Cerebellar cortex (tissue), 1 donor: ENCODE measurements at regions not wholly inside any gene's neighbourhood (a gene's known extent, or its start where the extent isn't known, plus 50 kb on each side); places are given as distances from the start of the nearest gene placed in this dataset.
A peak's percentile ranks its signal among the peaks of the same experiment; 100 is the strongest.

Experiments
- DNase-seq: peaks from one replicate; pipeline ENCODE4 v3.0.0-alpha.2; 2015; ENCODE audit warnings: low spot score

DNA sequence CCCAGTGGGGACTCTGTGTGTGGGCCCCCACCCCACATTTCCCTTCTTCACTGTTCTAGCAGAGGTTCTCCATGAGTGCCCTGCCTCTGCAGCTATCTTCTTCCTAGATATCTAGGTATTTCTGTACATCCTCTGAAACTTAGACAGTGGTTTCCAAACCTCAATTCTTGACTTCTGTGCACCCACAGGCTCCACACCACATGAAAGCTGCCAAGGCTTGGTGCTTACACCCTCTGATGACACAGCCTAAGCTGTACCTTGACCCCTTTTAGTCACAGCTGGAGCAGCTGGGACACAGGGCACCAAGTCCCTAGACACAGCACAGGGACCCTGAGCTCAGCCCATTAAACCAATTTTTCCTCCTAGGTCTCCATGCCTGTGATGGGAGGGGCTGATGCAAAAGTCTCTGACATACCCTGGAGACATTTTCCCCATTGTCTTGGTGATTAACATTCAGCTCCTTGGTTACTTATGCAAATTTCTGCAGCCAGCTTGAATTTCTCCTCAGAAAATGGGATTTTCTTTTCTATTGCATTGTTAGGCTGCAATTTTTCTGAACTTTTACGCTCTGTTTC, 304.5 kb downstream of the OTOL1 start:
- DNase-seq, result no peak

DNA sequence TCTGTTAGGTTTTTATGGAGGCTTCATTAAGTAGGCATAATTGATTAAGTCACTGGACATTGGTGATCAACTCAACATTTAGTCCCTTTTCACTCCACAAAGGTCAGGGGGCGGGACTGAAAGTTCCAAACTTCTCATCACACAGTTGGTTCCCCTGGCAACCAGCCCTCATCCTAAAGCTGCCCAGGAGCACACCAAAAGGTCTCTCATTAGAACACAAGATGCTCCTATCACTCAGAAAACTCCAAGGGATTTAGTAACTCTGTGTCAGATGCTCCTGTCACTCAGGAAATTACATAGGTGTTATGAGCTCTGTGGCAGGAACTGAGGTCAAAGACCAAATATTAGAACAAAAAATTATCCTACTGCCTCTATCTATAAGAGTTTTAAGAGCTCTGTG, 321.5 kb downstream of the OTOL1 start:
- no peak for DNase-seq

DNA sequence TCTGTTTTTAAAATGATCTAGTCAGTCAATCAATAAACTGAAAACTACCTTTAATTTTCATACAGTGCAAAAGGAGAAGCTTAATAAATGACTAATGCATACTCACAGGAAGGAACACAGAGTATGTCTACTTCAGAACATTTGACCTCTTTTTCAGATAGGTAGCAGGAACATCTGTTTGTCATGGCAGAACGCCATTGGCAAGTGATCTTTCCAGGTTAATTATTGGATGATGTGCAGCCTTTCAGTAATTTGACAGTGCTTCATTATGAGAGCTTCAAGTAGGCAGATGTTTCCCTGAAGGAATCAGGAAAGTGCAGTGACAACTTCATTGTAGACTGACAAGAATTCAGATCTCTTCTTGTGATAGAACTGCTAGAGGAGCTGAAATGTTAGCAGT, 325.0 kb downstream of the OTOL1 start:
- no peak for DNase-seq

DNA sequence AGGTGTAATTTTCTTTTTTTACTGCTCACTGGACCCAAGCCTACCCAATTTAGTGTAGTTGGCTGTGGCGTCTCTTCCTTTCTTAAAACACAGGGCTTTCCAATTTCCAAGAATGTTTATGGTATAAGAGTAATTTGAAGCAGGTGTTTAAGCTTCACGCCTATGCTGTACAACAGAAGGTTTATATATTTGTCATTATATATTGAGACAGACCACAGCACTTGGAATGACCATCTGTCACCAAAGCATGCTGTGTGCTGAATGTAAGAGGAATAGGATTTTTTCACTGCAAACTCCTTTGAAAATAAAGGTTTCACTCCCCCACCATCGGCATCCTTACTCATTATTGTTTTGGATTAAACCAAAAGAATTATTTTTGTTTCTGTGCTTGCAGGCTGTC, 325.7 kb downstream of the OTOL1 start:
- no peak for DNase-seq

DNA sequence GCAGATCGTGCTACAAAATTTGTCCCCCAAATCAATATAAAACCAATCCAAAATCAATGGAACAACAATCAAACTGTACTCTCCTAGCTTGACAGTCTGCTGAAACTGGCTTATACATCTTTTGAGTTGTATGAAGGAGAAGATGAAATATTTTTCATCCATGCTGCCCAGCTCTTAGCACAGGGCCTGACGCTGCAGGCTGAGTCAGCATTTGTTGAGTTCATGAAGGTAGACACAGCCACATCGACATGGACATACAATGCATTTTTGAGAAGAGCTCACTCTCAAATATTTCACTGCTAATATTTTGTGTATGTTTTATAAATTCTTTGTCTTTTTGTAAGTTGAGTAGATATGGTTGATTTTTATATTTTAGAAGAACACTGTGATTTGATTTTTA, 327.3 kb downstream of the OTOL1 start:
- DNase-seq, result no peak

DNA sequence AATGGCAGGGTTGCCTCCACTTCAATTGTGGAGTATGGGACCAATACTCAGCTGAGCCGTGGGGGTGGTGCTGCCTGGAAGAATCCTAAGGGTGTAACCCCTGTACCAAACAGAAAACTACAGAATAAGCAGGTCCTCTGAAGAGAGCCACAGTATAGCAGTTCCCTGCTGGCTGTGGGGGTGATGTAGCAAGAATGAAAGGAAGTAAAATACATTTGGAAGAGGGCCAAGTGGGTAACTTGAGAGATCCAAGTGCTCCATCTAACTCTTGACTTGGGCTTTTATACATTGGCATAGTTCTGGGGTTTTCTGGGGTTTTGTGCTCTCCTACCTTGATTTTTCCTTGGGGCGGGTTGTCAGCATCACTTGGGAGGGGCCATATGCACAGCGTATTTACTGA, 341.4 kb downstream of the OTOL1 start:
- no peak for DNase-seq

DNA sequence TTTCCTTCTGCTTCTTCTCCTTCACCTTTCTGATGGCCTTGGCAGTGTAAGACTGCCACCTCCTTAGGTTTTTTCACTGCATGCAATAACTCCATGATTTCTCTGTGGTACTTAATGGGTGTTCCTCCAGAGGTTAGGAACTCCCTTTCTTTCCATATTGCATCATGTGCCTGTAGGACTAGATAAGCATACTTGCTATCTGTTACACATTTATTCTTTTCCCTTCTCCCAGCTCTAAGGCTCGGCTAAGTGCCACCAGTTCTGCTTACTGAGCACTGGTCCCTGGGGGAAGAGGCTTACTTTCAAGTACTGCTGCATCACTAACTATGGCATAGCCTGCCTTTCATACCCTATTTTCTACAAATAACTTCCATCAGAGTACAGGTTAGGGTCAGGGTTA, 351.8 kb downstream of the OTOL1 start:
- DNase-seq, result no peak

DNA sequence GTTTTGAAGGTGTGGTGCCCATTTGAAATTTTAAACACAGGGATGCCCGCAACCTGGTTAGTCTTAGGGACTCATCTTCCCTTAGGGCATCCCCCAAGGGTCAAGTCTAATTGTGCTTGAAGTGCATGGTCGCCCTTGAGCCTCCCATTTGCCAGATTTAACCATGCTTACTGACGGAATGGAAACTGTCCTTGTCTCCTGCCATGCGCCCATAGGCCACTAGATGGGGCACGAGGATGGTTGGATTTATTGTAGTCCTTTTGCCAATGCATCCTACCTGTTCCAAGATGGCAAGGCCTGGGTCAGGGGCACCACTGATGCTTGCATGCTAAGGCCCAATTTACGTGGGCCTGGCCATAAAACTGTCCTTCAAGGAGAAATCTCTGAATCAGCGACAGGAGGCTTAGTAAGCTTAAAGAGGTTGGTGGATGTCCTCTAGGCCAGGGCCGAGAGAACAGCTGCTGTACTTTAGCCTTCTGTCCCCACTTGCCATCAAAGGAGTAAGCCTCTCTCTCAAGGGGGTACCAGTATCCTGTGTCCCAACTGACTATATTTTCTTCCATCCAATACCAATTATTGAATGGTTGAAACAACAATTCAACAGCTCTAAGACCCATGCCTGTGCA, 355.4 kb downstream of the OTOL1 start:
- DNase-seq, result peak; percentile 28

DNA sequence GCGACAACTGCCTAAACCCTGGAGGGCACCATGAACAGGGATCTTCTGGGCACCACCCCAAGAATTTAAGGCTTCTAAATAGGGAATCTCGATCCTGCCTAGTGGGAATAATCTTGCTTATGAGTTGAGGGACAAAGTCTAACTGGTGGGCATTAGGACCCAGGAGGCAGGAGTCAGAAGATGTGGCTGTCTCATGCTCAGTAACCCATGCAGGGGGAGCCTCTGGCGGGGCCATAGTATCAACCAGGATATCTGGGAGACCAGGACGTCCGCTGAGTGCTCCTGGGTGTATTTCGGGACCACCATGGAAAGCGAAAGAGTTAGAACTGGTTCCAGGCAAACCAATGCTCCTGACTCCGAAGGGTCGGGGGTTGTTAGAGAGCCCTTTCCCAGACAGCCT, 356.1 kb downstream of the OTOL1 start:
- DNase-seq, result no peak

DNA sequence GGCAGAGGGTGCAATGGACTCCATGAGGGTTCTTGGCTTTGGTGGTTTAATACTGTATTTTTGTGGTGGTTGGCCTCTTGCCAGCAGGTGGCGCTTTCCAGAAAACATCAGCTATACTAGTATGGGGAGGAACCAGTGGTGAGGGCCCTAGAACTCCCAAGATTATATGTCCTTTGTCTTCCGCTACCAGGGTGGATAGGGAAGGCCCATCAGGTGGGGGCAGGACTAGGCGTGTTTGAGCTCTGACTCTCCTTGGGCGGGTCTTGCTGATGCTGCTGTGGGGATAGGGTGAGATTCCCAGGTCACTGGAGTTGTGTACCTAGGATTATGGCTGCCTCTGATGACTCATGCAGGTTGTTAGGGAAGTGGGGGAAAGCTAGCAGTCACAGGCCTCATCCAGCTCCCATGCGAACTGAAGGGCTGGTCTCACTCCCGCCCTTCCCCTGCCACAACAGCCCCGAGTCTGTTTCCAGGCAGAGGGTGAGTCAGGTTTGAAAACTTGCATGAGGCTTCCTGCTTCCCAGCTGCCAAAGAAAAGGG, 357.7 kb downstream of the OTOL1 start:
- DNase-seq, result peak; percentile 18

DNA sequence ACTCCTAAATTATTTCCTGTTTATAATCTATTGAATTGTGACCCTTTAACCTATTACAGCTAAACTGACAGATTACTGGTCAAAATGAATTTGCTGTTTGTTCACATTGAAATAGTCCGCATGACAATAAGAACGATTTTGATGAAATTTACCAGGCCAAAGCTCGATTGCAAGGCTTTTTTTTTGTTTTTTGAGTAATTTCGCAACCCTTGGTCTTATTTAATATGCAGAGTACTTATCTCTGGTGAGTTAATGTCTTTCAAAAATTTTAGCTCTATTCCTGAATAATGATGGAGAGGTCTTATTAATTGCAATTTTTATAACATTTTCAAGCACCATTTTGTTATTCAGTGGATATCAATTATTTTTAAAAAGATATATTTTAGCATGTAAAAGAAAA, 362.4 kb downstream of the OTOL1 start:
- DNase-seq, result no peak

DNA sequence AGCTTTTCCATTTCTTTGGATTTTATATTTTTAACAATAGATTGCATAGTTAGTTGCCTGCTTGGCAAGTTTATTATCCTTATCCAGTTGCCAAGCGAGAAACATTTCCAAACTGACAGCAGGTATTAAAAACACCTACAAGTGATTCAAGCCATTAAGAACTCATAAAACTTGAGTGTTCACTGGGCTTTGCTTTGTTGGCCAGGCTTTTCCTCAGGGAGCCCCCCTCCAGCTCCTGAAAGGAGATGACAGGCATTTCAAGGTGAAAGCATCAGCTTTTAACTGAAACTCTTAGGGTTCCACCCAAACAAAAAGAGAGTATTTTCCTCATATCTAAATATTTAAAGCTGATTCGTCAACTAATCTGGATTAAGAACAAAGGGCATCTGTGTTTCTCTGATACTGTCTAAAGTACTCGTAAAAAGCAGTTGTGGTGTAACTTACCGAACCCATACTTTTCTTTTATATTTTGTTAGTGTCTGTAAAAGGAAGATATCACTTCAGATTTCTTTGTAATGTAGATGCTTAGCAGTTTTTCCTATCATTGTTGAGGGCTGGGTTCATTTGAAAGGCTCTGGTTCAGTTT, 363.4 kb downstream of the OTOL1 start:
- DNase-seq, result no peak

DNA sequence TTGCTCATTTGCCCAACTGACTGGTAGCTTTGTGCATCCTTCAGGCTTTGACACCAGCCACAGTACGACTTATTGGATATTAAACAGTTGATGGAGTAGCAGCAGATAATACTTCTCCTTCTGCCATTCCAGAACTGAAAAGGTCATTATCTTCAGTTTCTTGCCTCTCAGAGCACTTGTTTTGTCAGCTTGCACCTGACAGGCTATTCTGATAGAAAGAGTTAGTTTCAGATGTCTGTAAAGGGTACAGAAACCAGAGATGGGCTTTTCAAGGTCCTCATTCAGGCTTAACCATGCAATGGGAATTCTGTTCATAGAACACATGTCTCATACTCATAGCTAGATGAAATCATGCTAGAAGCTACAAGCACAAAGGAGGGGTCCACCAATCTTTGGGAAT, 367.2 kb downstream of the OTOL1 start:
- no peak for DNase-seq

DNA sequence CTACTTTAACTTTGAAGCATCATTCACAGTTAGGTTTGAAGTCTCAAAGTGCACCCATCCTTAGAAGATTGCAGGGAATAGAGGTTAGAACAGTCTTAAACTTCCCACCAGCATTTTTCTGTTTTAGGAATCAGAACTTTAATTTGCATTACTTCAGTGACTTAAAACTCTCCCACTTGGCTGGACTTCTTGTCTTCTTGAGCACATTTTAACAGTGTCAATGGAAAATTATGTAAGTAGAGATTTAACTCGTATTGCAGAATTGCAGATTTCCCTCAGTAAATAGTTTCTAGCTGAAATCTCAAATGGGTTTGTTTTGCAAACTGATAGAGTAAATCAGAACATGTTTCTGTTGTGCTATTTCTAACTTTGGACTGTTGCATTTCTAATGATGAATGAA, 369.6 kb downstream of the OTOL1 start:
- no peak for DNase-seq

DNA sequence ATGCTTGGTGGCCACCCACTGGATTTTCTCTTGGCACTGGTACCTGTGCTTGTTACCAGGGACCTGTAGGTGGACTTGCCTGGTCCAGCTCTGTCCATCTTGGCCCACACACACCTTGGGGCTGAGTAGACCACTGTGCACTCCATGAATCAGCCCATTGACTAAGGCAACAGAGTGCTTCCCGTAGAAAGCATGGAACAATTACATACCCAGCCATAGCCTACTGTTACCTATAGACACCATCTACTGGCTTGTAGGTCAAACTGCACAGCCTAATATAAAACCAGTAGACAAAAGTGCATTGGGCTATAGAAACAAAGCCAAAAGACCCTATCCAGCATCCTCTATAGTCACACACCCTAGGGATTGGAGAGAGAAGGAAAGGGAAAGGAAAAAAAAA, 378.9 kb downstream of the OTOL1 start:
- DNase-seq, result no peak

DNA sequence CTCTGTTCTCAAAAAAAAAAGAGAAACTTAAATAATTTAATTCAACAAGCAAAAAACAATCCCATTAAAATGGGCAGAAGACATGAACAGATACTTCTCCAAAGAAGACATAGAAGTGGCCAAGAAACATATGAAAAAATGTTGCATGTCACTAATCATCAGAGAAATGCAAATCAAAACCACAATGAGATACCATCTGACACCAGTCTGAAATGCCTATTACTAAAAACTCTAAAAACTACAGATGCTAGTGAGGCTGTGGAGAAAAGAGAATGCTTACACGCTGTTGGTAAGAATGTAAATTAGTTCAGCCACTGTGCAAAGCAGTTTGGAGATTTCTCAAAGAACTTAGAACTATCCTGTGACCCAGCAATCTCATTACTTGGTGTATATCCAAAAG, 382.9 kb downstream of the OTOL1 start:
- DNase-seq, result no peak

DNA sequence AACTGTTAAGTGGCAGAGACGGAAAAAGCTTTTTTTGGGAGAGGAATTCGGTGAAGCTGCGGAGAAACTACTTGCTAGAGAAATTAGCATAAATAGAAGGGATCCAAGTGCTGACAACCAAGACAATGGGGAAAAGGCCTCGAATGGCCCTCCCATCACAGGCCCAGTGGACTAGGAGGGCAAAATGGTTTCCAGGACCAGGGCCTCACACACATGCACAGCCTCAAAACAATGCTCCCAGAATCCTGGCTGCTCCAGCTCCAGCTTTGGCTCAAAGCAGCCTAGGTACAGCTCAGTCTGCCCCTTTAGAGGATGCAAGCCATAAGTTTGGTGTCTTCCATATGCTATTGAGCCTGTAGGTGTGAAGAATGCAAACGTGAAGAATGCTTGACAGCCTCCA, 388.2 kb downstream of the OTOL1 start:
- no peak for DNase-seq

DNA sequence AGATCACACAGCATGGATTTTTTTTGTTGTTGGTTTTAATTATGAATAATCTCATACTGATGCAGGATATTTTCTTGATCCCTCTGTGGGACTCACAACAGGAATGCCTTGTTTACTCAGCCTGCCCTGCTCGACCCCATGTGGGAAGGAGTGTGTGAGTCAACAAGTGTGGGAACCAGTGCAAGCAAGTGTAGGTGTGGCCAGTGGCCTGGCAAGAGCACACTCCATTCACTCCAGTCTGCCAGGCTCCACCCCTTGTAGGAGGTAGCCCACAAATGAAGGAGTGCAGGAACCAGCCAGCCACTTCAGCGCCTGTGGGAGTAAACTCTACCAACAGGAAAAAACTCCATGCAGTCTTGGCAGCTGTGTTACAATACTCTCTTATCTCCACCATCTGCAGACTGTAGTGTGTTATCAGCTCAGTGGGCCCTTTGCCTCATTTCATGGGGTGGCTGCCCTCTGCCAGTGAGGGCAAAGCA, 393.6 kb downstream of the OTOL1 start:
- no peak for DNase-seq

DNA sequence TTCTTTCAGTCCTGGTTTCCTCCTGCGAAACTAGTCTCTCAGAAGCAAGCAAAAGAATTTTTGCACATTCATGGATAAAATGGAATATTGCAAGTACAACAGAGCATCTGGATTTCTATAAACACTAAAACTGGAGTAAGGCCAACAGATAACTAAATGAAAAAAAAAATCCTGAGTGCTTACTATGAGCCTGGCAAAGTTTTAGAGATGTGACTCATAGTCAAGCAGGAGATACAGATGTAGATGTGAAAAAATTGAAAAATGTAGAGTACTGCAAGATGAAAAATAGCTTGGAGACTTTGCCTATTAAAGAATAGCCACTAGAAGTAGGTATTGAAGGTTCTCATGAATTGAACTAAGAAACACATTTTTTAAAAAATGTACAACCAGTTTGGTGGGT, 397.4 kb downstream of the OTOL1 start:
- DNase-seq, result no peak

DNA sequence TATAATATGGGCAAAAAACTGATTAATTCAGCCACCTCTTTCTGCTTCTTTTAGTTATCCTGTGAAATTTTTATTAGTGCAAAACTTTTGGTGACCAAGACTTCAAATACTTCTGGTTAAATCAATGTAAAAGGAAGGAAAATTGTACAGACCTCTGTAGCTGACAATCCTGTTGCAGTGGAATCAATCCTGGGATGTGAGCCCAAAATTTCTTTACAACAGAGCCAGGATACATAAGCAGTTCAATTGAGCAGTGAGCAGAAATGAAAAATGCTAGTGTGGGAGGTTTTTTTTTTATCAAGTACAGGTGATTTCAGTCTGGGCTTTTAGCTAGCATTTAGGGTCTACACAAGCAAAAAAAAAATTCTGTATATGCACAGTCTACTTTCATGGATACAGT, 398.0 kb downstream of the OTOL1 start:
- no peak for DNase-seq

DNA sequence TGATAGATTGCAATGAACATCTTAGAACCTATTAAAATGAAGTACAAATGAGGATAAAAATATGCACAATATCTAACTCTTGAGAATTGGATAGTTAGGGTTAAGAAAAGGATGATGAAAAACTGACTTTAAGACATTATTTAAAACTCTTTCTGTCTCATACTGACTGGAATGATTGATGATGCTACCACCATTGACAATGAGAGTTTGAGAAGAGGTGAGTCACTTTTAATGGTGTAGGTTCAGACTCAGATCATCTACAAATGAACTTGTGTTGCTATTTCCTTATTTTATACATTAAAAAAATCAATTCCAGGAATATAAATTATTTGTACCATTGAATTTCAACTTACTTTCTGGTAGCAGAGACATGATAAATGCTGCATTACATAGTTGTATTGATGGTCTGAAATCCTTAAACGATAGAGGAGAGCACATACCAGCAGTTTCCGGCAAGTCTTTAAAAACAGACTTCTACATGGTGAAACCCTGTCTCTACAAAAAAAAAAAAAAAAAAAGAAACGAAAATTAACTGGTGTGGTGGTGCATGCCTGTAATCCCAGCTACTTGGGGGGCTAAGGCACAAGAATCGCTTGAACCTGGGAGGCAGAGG, 409.0 kb downstream of the OTOL1 start:
- DNase-seq, result no peak

DNA sequence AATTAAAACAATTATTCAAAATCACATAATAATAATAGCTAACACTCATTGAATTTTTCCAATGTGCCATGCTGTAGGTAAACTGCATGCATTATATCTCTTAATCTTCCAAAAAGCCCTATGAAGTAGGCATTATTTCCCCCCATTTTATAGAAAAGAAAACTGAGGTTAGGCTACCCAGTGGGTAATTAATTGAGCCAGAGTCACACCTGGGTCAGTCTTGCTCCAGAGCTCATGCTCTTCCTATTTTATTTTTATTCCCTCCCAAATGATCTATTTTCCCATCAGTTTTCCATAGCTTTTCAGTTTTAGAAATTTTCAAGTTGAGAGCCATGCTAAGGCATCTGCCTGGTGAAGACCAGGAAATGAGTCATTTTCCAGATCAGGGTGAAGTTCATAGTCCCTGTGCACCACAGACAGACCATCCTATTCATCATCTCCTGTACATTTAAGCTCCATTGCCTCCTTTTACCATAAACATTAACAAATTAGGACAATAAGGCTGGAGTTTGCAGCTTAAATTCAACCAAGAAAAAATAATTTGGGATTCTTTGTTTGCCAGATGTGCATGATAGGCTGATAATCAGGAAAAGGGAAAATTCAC, 417.3 kb downstream of the OTOL1 start:
- DNase-seq, result no peak
